Lower lobe of right lung (tissue), 2 donors: ENCODE measurements at regions not wholly inside any gene's neighbourhood (a gene's known extent, or its start where the extent isn't known, plus 50 kb on each side); places are given as distances from the start of the nearest gene placed in this dataset.

Experiments
- ATAC-seq, 2 donors: fragments of 200-7000 bp; cut with Tn5 transposase; one replicate each; pipeline ENCODE4 v1.9.1; 2020 to 2022; ENCODE audit warnings: mild to moderate bottlenecking in 2 of 2, moderate library complexity in 2 of 2
- DNase-seq: peaks from one replicate; pipeline ENCODE4 v3.0.0-alpha.2; 2020
- H3K27ac ChIP-seq: fragments of 200-600 bp; one replicate; pipeline ENCODE4 v1.8.0; 2022
- H3K27me3 ChIP-seq: fragments of 200-600 bp; one replicate; pipeline ENCODE4 v1.8.0; 2022; ENCODE audit warnings: low read depth
- H3K36me3 ChIP-seq: fragments of 200-600 bp; one replicate; pipeline ENCODE4 v1.8.0; 2022; ENCODE audit warnings: mild to moderate bottlenecking
- H3K4me1 ChIP-seq: fragments of 200-600 bp; one replicate; pipeline ENCODE4 v1.8.0; 2022
- H3K4me3 ChIP-seq: fragments of 200-600 bp; one replicate; pipeline ENCODE4 v1.8.0; 2022; ENCODE audit warnings: mild to moderate bottlenecking
- H3K9me3 ChIP-seq: fragments of 200-600 bp; one replicate; pipeline ENCODE4 v1.8.0; 2022
- intact Hi-C: fragments of 100-400 bp; cut with DNase I; formaldehyde crosslinking; loops from one replicate; pipeline ENCODE4 v1.11.0; 2022
- TF ChIP-seq, protein P1 (sequence below): fragments of 200-600 bp; IDR thresholded peaks from one replicate; pipeline ENCODE4 v1.8.0; 2022; ENCODE audit warnings: antibody characterized with exemption, mild to moderate bottlenecking
- donor health status: DM: no; HTN: yes; CAD: no; lungs with severe emphysema.

- no peak for DNase-seq
- H3K27ac ChIP-seq: no peak overlapping the region
- TF ChIP-seq, protein P1, sequence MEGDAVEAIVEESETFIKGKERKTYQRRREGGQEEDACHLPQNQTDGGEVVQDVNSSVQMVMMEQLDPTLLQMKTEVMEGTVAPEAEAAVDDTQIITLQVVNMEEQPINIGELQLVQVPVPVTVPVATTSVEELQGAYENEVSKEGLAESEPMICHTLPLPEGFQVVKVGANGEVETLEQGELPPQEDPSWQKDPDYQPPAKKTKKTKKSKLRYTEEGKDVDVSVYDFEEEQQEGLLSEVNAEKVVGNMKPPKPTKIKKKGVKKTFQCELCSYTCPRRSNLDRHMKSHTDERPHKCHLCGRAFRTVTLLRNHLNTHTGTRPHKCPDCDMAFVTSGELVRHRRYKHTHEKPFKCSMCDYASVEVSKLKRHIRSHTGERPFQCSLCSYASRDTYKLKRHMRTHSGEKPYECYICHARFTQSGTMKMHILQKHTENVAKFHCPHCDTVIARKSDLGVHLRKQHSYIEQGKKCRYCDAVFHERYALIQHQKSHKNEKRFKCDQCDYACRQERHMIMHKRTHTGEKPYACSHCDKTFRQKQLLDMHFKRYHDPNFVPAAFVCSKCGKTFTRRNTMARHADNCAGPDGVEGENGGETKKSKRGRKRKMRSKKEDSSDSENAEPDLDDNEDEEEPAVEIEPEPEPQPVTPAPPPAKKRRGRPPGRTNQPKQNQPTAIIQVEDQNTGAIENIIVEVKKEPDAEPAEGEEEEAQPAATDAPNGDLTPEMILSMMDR: no peak
- H3K27me3 ChIP-seq: no peaks in the 10 kb centered on the region
- H3K9me3 ChIP-seq: no peaks in the 10 kb centered on the region
- H3K4me1 ChIP-seq: peaks cover 3% of the 10 kb centered on the region
- H3K4me3 ChIP-seq: no peak overlapping the region
- intact Hi-C loops: no loop called here
- ATAC-seq: peak in 1 of 2 donors; percentile 37
- no peaks in the 10 kb centered on the region for H3K36me3 ChIP-seq
These were observed 88.6 kb downstream of the LIPG start for GRCh38 chr18:49650426-49650891.

GRCh38 chr18:49648811-49649210 lies 87.0 kb downstream of the LIPG start:
- no peaks in the 10 kb centered on the region for H3K9me3 ChIP-seq
- ATAC-seq (no peak), DNase-seq (no peak)
- H3K27ac ChIP-seq: no peak overlapping the region
- peaks cover 8% of the 10 kb centered on the region for H3K4me1 ChIP-seq
- TF ChIP-seq, protein P1: no peak
- no peaks in the 10 kb centered on the region for H3K27me3 ChIP-seq
- intact Hi-C loops: no loop called here
- no peaks in the 10 kb centered on the region for H3K36me3 ChIP-seq
- H3K4me3 ChIP-seq: no peak overlapping the region
